Anterior cingulate cortex (tissue), 58 donors: ENCODE measurements at regions not wholly inside any gene's neighbourhood (a gene's known extent, or its start where the extent isn't known, plus 50 kb on each side); places are given as distances from the start of the nearest gene placed in this dataset.
A peak's percentile ranks its signal among the peaks of the same experiment; 100 is the strongest.

Source experiments
- DNase-seq, 58 donors: peaks; one replicate each; lab custom pipeline; 2025; lab: John Stamatoyannopoulos, UW

DNA sequence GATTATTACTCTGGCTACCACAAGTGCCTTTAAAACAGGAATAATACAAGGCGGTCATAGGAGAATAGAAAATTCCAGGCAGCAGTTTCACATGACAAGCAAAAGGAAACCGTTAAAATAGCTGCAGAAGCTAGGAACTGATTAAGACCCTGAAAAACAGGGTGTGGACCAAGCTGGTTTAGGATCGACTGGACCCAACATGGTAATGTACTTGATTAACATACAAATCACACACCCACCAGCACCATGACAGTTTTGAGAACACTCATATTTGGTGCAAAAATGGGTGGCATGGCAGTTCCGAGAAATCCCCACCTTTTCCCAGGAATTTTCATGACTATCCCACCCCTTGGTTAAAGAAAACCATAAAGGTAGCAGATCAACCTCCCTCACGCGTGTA, 51.9 kb upstream of the TMEM163 start:
- no peak for DNase-seq

GRCh38 chr2:134771313-134771801, 52.6 kb upstream of the TMEM163 start:
- DNase-seq, result no peak

DNA sequence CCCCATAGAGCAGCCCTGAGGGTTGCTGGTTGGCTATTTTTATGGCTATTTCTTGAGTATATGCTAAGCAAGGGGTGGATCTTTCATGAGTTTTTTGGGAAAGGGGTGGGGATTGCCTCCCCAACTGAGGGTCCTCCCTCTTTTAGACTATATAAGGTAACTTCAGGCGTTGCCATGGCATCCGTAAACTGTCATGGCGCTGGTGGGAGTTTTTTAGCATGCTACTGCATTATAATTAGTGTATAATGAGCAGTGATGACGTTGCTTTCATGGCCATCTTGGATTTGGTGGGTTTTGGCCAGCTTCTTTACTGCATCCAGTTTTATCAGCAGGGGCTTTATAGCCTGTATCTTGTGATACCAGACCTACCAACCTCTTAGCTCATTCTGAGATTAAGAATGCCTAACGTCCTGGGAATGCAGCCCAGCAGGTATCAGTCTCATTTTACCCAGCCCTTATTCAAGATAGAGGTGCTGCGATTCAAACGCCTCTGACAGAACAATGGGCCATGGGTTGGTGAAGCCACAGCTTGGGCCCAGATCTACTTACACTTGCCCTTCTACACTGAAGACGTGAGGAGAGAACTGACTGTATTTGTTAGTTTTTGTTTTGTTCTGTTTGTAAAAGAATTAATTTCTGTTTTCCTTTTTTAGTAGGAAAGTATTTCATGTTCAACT, 53.8 kb upstream of the TMEM163 start:
- DNase-seq, result no peak

DNA sequence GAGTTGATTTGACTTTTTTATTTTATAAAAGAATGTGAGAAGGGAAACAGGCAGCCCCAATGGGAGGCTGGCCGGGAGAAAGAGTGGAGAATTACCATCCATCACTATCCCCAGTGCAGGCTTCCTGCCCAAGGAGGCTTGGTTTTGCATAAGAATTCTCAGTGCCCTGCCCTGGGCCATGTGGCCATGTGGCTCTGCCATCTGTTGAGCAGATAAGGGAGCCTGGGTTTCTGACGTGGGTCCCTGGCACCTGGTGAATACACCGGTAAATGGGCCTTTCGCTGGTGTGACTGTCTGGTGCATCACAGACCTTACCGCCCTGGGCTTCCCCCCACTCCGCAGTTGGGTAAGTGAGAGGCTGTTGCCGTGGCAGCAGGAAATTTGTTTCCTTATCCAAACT, 54.5 kb upstream of the TMEM163 start:
- no peak for DNase-seq

DNA sequence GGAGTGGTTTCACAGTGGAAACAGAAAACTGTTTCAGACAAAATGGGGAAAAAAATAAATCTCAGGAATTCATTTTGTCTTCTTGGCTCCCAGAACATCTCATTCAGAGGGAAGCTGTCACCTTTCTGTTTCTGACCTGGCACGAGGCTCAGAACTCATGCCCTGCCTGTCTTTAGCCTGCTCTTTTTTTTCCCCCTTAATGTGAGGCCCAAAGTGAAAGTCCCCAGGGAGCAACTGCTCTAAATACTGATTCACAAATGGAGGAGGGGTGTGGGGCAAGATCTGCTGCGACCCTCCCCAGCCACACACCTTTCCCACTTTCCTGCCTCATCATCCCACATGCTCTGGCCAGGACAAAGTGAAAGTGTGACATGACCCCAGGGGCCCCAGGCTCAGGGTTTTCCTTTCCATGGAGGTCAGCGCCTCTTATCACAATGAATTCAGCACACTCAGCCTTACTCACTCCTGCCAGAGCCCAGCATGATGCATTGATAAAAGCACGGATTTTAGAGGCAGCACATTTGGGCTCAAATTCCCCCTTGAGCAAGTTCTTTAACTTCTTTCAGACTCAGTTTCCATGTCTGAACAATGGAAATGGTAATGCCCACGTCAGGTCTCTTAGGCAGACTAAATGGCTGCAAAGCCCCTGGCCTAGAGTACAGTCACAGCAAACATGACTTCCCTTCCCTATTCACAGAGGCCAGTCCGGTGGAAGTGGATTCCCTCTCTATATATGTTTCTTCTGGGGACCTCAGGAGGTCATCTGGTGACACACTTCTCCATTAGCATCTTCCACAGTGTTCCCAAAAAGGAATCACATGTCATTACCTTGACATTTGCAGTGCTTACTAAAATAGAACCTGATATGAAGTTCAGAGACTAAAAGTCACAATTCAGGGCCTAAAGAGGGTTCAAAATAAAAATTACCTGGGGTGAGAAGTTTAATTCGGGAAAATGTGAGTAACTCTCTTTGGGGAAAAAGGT, 55.3 kb upstream of the TMEM163 start:
- no peak for DNase-seq

DNA sequence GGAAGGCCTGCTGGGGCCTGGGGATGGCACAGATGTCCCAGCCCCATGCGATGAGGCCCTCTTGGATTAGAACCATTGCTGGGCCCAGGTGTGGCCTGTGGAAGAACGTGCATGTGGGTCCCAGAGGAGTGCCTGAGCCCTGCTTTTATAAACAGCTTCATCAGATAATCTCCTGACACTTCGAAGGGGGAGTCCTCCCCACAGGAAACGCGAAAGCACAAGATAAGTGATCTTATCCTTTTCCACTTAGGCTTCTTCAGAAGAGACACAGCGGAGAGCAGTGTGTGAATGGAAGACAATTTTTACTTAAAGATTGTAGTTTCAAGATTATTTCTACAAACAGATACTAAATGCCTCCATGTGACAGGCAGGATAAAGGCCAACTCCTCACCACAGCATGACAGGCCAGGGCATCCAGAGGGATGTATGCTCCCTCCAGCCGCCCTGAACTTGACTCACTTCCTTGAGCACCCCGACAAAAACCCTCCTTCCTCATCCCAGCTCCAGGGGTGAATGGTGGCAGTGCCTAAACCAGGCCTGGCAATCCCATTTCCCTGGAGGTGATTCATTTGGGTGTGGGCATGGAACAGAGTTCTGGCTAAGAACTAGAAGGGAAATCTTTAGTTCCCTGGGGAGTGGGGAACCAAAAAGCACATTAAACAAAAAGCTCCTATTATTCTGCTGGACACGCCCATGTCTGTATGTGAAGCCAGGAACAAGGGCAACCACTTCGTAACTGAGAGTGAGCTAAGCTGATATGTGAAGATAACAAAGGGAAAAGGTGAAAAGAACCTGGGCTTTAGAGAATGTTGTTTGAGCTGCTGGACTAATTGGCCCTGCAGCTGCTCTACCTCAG, 56.2 kb upstream of the TMEM163 start:
- DNase-seq, result no peak

DNA sequence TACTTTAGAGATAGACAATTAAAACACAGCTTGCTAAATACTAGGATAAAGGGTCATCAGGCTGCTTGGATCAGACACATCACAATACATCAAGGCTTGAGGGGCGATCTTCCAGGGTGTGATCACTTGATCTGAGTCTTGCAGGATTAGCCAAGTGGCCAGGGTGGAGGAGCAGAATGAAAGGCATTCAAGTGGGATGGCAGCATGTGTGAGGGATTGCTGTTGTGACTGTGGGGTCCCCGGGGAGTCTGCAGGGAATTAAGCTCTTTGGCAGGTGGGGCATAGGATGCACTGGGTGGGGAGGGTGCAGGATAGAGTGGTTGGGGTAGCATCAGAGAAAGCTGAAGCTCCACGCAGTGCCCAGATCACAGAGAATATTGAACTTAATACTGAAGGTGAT, 58.0 kb upstream of the TMEM163 start:
- no peak for DNase-seq

GRCh38 chr2:134777593-134777992, 58.8 kb upstream of the TMEM163 start:
- no peak for DNase-seq

- DNase-seq, result no peak
Measured at GRCh38 chr2:134778372-134778771, 59.6 kb upstream of the TMEM163 start.

- no peak for DNase-seq
Measured at GRCh38 chr2:134780972-134781371, 57.4 kb upstream of the ACMSD start.

GRCh38 chr2:134782107-134782506, 56.3 kb upstream of the ACMSD start:
- no peak for DNase-seq

- peak in 2 of 58 donors; percentile 16 to 23 for DNase-seq
Measured at GRCh38 chr2:134782792-134783191, 55.6 kb upstream of the ACMSD start.

DNA sequence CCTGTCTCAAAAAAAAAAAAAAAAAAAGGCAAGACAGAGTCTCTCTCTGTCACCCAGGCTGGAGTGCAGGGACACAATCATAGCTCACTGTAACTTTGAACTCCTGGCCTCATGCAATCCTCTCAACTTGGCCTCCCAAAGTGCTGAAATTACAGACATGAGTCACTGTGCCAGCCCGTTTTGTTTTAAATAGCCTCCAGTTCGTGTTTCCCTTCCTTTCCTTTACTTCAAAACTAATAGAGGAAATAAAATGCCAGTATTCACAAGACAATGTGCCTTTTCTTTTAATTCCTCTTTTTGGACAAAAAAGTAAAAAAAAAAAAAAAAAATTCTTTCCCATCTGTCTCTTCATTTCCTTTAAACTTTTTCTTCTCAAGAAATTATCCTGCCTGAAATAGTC, 54.5 kb upstream of the ACMSD start:
- no peak for DNase-seq

DNA sequence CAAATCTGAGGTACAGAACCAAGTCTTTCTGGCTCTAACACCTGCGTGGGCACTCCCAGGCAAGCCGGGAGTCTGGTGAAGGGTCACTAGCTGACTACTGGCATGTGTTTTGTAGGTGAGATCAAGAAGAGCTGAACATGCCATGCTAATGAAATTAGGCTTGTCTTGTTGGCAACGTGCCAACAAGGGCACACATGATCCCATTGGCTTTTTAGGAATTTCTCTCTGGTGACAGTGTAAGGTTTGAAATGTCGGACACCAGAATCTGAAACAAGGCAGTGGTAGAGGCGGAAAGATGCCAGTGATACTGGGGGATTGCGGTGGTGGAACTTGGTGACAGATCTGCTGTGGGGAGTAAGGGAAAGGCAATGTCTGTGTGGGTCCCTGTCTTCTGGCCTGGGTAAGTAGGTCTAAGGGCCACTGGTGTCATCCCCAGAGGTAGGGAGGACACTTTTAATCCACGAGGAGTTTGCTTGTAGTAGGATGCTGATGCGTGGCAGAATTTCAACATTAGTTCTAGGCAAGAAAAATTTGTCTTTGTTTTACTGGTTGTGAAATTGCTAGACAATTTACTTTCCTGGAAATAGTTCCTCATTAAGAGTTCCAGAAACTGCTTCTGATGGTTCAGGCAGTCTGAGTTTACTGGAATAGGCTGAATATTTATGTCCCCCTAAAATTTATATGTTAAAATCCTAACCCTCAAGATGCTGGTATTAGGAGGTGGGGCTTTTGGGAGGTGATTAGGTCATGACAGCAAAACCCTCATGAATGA, 52.6 kb upstream of the ACMSD start:
- no peak for DNase-seq

DNA sequence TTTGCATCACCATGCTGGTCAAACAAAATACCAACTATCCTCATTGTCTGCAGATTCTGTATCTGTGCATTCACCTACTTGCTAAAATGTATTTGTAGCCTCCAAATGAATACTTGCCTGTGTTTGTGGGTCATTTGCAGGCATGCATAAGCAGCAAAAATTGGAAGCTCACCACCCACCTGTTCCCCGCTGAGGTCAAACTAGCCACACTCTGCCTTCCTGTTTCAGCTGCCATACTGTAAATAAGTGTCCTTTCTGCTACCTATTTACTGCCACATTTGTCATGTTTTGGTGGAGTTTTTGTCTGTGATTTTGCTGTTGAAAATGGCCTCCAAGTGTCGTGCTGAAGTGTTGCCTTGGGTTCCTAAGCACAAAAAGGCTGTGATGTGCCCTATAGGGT, 50.0 kb upstream of the ACMSD start:
- DNase-seq, result no peak
